MM.1S (cell line): ENCODE measurements at regions not wholly inside any gene's neighbourhood (a gene's known extent, or its start where the extent isn't known, plus 50 kb on each side); places are given as distances from the start of the nearest gene placed in this dataset.

Experiments
- DNase-seq: peaks from one replicate; pipeline ENCODE4 v3.0.0-alpha.2; 2015
- H2AFZ ChIP-seq: fragments of 300-600 bp; sonication (generic); 2 replicates; pipeline ENCODE4 v1.6.0; 2016; ENCODE audit warnings: antibody characterized with exemption, low read length
- H3F3A ChIP-seq: fragments of 300-600 bp; sonication (generic); 2 replicates; pipeline ENCODE4 v1.6.1; 2016; ENCODE audit warnings: mild to moderate bottlenecking, antibody characterized with exemption, low read length, moderate library complexity, mixed read lengths; ENCODE audit not compliant: insufficient read depth
- H3K27ac ChIP-seq: fragments of 300-600 bp; sonication (generic); 2 replicates; pipeline ENCODE4 v1.5.1; 2016; ENCODE audit warnings: mild to moderate bottlenecking, low read length
- H3K27me3 ChIP-seq: fragments of 300-600 bp; sonication (generic); replicated peaks from 2 replicates; pipeline ENCODE4 v1.6.0; 2016; ENCODE audit warnings: low read length; ENCODE audit not compliant: insufficient read depth
- H3K36me3 ChIP-seq: fragments of 300-600 bp; sonication (generic); replicated peaks from 2 replicates; pipeline ENCODE4 v1.6.1; 2016; ENCODE audit warnings: mild to moderate bottlenecking, low read length, mixed read lengths; ENCODE audit not compliant: insufficient read depth
- H3K4me1 ChIP-seq: fragments of 300-600 bp; sonication (generic); 2 replicates; pipeline ENCODE4 v1.6.1; 2016; ENCODE audit warnings: low read length, mixed read lengths
- H3K4me2 ChIP-seq: fragments of 300-600 bp; sonication (generic); 2 replicates; pipeline ENCODE4 v1.6.0; 2016; ENCODE audit warnings: low read depth, low read length
- H3K4me3 ChIP-seq: fragments of 300-600 bp; sonication (generic); 2 replicates; pipeline ENCODE4 v1.5.1; 2016; ENCODE audit warnings: low read length, mixed read lengths
- H3K79me2 ChIP-seq: fragments of 300-600 bp; sonication (generic); 2 replicates; pipeline ENCODE4 v1.6.1; 2016; ENCODE audit warnings: mixed run types, low read length, mixed read lengths
- H3K9ac ChIP-seq: fragments of 300-600 bp; sonication (generic); 2 replicates; pipeline ENCODE4 v1.6.1; 2016; ENCODE audit warnings: low read length, mixed read lengths
- H3K9me2 ChIP-seq: fragments of 300-600 bp; sonication (generic); replicated peaks from 2 replicates; pipeline ENCODE4 v1.6.1; 2016; ENCODE audit warnings: mild to moderate bottlenecking, low read length, mixed read lengths; ENCODE audit not compliant: insufficient read depth
- H3K9me3 ChIP-seq: fragments of 300-600 bp; sonication (generic); replicated peaks from 2 replicates; pipeline ENCODE4 v1.6.1; 2016; ENCODE audit warnings: mild to moderate bottlenecking, low read length, mixed read lengths; ENCODE audit not compliant: insufficient read depth
- H4K20me1 ChIP-seq: fragments of 300-600 bp; sonication (generic); 2 replicates; pipeline ENCODE4 v1.6.1; 2016; ENCODE audit warnings: mild to moderate bottlenecking, low read length, moderate library complexity, mixed read lengths; ENCODE audit not compliant: insufficient read depth
- CTCF ChIP-seq: fragments of 300-600 bp; sonication (generic); IDR thresholded peaks from 2 replicates; pipeline ENCODE4 v1.5.1; 2016; ENCODE audit warnings: antibody characterized with exemption, low read length, mixed read lengths
- EZH2 ChIP-seq: fragments of 300-600 bp; sonication (generic); optimal IDR thresholded peaks from 2 replicates; pipeline ENCODE3; 2017; ENCODE audit warnings: low read depth, mild to moderate bottlenecking, antibody characterized with exemption, low read length, mixed read lengths
- EZH2phosphoT487 ChIP-seq: fragments of 300-600 bp; sonication (generic); IDR thresholded peaks from 2 replicates; pipeline ENCODE4 v1.6.1; 2018; ENCODE audit warnings: antibody characterized with exemption, low read length

GRCh38 chr14:98799891-98800290 is 472.1 kb downstream of the BCL11B start:
- Histone ChIP-seq H4K20me1 (no peaks in the 10 kb centered on the region), H3K9me3 (no peaks in the 10 kb centered on the region), H3K36me3 (no peaks in the 10 kb centered on the region), H3K9ac (no peak overlapping the region), H3K4me1 (no peaks in the 10 kb centered on the region), H3K4me3 (no peak overlapping the region), H3K27me3 (no peaks in the 10 kb centered on the region), H3K9me2 (no peaks in the 10 kb centered on the region), H3K27ac (no peak overlapping the region), H3K79me2 (no peaks in the 10 kb centered on the region), H3K4me2 (no peak overlapping the region), H3F3A (no peaks in the 10 kb centered on the region), H2AFZ (no peak overlapping the region)
- TF ChIP-seq CTCF, result no peak
- no peak for TF ChIP-seq EZH2
- no peak for TF ChIP-seq EZH2phosphoT487
- no peak for DNase-seq

- no peaks in the 10 kb centered on the region for H4K20me1 ChIP-seq
Measured at GRCh38 chr14:98802044-98802443, 470.0 kb downstream of the BCL11B start.

GRCh38 chr14:98803196-98803595 is 468.8 kb downstream of the BCL11B start:
- Histone ChIP-seq H3K79me2 (no peaks in the 10 kb centered on the region), H3K9me3 (no peaks in the 10 kb centered on the region), H3K27me3 (no peaks in the 10 kb centered on the region), H4K20me1 (no peaks in the 10 kb centered on the region), H3K4me3 (no peak overlapping the region), H3K4me1 (no peaks in the 10 kb centered on the region), H3K9ac (no peak overlapping the region), H2AFZ (no peak overlapping the region), H3K27ac (no peak overlapping the region), H3K36me3 (no peaks in the 10 kb centered on the region), H3K4me2 (no peak overlapping the region), H3K9me2 (no peaks in the 10 kb centered on the region), H3F3A (no peaks in the 10 kb centered on the region)
- TF ChIP-seq EZH2 (no peak), CTCF (no peak), EZH2phosphoT487 (no peak)
- DNase-seq, result no peak

More at GRCh38 chr14:98802044-98802443, 470.0 kb downstream of the BCL11B start:
- Histone ChIP-seq H3K4me3 (no peak overlapping the region), H3K4me1 (no peaks in the 10 kb centered on the region), H3K36me3 (no peaks in the 10 kb centered on the region), H3K27me3 (no peaks in the 10 kb centered on the region), H3K9me3 (no peaks in the 10 kb centered on the region), H3K9me2 (no peaks in the 10 kb centered on the region), H2AFZ (no peak overlapping the region), H3K27ac (no peak overlapping the region), H3F3A (no peaks in the 10 kb centered on the region), H3K79me2 (no peaks in the 10 kb centered on the region), H3K9ac (no peak overlapping the region), H3K4me2 (no peak overlapping the region)
- TF ChIP-seq EZH2 (no peak), EZH2phosphoT487 (no peak), CTCF (no peak)
- no peak for DNase-seq
